ENCODE measurements at regions not wholly inside any gene's neighbourhood (a gene's known extent, or its start where the extent isn't known, plus 50 kb on each side); places are given as distances from the start of the nearest gene placed in this dataset.

DNA sequence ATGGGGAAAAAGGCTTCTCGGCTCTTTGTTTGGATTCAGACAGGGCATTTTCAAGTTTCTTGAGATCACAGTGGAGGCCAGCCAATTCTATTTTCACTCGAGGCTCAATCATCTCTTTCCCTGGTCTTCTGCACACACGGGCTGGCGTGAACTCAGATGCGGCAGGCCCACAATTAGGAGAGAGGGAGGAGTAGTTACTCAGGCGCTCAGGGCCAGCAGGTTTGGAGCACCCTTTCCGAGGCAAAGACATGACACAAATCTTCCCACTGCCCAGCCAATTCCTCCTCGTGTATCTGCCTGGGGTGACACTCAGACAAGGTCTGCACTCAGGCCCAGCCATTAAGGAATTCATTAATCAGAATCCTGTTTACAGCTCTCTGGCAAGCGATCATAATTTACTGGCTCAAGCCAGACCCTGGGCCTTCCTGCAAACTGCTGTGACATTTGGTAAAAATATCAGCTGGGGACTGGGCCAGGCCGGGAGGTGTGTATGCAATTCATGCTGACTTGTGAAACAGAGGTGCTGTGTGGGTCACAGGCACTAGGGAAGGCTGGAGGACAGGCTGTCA, 68.1 kb upstream of the TLE3 start:
- Histone ChIP-seq H3K4me3 (ENCODE audit: low read length in 3 of 3) (peak overlapping the region in 1 of 3 donors; percentile 22), H3K36me3 (ENCODE audit: control insufficient read depth in 3 of 3, insufficient read depth in 3 of 3, low read length in 3 of 3) (no peaks in the 10 kb centered on the region), H3K4me1 (ENCODE audit: control insufficient read depth in 3 of 3, insufficient read depth in 3 of 3, low read length in 3 of 3) (peaks cover 27 to 34% (median 31%) of the 10 kb centered on the region in 3 donors), H3K9ac (ENCODE audit: low read depth in 1 of 3, low read length in 3 of 3) (peak overlapping the region; percentile 28 to 74 (median 40)), H3K9me3 (ENCODE audit: control insufficient read depth in 3 of 3, low read length in 3 of 3) (peaks cover 0 to 3% (median 0%) of the 10 kb centered on the region in 3 donors), H3K27me3 (ENCODE audit: control insufficient read depth in 3 of 3, insufficient read depth in 3 of 3, low read length in 3 of 3) (peaks cover 0 to 1% (median 0%) of the 10 kb centered on the region in 3 donors), H3K27ac (ENCODE audit: low read depth, low read length) (peak overlapping the region; percentile 77)

DNA sequence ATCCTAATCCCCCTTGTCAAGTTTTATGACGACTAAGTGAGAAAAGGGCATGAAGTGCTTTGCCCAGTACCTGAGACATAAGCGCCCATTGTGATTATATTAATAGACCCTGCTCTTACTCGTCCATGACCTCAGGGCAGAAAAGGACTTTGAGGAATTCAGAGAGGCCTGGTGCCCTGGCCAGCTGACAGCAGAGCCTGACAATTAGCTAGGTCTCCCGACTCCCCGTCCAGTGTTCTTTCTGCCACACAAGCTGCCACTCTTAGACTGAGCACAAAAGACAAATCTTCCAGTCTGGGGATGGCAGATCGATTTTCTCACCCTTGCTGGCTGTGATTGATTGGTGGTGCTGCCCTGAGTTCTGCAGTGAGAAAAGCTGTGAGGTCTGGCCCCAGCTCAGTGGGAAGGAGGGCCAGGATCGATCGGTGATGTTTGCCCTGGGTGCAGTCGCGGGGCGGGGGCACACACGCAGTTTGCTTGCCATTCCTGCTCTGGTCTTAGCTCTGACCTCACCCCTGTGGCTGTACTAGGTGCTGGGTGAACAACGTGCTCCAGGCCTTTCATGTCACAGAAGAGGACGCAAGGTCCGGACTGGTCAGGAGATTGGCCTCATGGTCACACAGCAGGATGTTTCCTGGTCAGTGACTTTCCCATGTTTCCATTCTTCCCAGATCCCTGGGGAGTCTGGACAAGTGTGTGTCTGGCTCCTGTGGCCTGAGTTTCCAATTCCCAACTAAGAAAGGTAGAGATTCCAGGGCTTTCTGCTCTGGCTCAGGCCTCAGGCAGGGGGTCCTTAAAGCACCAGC, 67.4 kb upstream of the TLE3 start:
- Histone ChIP-seq H3K36me3 (ENCODE audit: control insufficient read depth in 3 of 3, insufficient read depth in 3 of 3, low read length in 3 of 3) (no peaks in the 10 kb centered on the region), H3K9me3 (ENCODE audit: control insufficient read depth in 3 of 3, low read length in 3 of 3) (peaks cover 0 to 3% (median 0%) of the 10 kb centered on the region in 3 donors), H3K9ac (ENCODE audit: low read depth in 1 of 3, low read length in 3 of 3) (peak overlapping the region; percentile 15 to 74 (median 28)), H3K4me1 (ENCODE audit: control insufficient read depth in 3 of 3, insufficient read depth in 3 of 3, low read length in 3 of 3) (peaks cover 34 to 41% (median 37%) of the 10 kb centered on the region in 3 donors), H3K27ac (ENCODE audit: low read depth, low read length) (peak overlapping the region; percentile 77), H3K27me3 (ENCODE audit: control insufficient read depth in 3 of 3, insufficient read depth in 3 of 3, low read length in 3 of 3) (no peaks in the 10 kb centered on the region), H3K4me3 (ENCODE audit: low read length in 3 of 3) (peak overlapping the region in 2 of 3 donors; percentile 22 to 32)

DNA sequence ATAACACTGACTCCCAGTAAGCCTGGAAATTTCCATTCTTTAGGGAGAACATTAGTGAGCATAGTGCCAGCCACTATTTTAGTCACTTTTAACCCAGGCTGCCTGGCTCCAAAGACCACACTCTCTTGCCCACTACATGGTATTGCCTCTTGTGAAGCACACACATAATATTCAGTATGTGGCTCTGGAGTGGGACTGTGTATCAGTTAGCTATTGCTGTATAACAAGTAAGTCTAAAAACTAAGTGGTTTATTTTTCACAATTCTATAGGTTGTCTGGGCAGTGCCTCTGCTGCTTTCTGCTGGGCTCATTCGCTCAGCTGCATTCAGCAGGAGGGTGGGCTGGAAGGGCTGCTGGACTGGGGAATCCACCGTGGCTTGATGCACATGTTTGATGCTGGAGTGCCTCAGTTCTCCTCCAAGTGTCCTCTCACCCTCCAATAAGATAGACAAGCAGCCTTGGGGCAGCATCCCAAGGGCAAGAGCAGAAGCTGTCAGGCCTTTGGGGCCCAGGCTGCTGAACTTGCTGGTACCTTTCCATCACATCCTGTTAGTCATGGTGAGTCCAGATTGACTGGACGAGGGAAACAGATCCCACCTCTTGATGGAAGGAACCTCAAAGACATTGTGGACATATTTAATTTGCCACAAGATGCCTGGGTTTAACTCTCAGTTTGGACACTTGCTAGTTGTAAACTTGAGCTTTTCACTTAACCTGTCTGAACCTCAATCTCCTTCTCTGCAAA, 66.6 kb upstream of the TLE3 start:
- Histone ChIP-seq H3K9me3 (ENCODE audit: control insufficient read depth in 3 of 3, low read length in 3 of 3) (peaks cover 0 to 3% (median 0%) of the 10 kb centered on the region in 3 donors), H3K4me1 (ENCODE audit: control insufficient read depth in 3 of 3, insufficient read depth in 3 of 3, low read length in 3 of 3) (peaks cover 42 to 48% (median 44%) of the 10 kb centered on the region in 3 donors), H3K9ac (ENCODE audit: low read depth in 1 of 3, low read length in 3 of 3) (peak overlapping the region in 1 of 3 donors; percentile 28), H3K36me3 (ENCODE audit: control insufficient read depth in 3 of 3, insufficient read depth in 3 of 3, low read length in 3 of 3) (no peaks in the 10 kb centered on the region), H3K27me3 (ENCODE audit: control insufficient read depth in 3 of 3, insufficient read depth in 3 of 3, low read length in 3 of 3) (no peaks in the 10 kb centered on the region), H3K27ac (ENCODE audit: low read depth, low read length) (no peak overlapping the region), H3K4me3 (ENCODE audit: low read length in 3 of 3) (no peak overlapping the region)

DNA sequence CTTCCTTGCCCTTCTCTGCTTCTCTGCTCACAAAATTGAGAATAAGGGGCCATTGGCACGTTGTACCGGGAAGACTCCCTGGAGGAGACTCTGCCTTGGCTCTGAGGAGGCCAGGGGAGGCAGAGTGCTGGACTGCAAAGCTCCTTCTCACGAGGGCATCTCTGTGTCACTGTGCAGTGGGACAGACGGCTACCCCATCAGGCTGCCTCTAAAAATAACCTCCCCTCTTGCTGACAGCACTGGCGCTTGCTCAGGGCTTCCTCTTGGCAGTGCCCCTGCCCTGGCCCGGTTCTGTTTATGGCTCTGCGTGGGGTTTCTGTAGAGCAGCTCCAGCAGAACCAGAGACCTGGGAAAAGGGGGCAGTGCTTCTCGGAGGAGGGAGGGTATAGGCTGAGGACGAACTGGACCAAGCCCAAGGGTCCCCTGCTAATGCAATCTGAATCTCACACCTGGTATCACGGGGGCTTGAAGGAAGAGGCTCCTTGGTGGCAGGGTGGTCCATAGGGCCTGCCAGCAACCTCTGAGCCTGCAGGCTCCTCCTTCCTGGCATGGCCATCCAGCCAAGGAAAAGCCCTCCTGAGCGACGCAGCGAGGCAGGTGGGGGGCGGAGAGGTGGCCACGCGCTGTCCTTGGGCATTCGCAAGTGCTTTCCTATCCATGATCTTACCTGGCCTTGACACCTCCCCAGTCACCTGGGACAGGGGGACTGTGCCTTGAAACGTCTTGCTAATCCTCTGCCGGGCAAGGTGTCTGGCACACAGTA, 63.3 kb upstream of the TLE3 start:
- peak overlapping the region; percentile 34 for H3K27ac ChIP-seq (ENCODE audit: low read depth, low read length)
- H3K36me3 ChIP-seq (ENCODE audit: control insufficient read depth in 3 of 3, insufficient read depth in 3 of 3, low read length in 3 of 3) = no peaks in the 10 kb centered on the region
- peaks cover 0 to 3% (median 0%) of the 10 kb centered on the region in 3 donors for H3K9me3 ChIP-seq (ENCODE audit: control insufficient read depth in 3 of 3, low read length in 3 of 3)
- H3K4me1 ChIP-seq (ENCODE audit: control insufficient read depth in 3 of 3, insufficient read depth in 3 of 3, low read length in 3 of 3) = peaks cover 50 to 64% (median 54%) of the 10 kb centered on the region in 3 donors
- no peak overlapping the region for H3K4me3 ChIP-seq (ENCODE audit: low read length in 3 of 3)
- H3K27me3 ChIP-seq (ENCODE audit: control insufficient read depth in 3 of 3, insufficient read depth in 3 of 3, low read length in 3 of 3) = no peaks in the 10 kb centered on the region
- H3K9ac ChIP-seq (ENCODE audit: low read depth in 1 of 3, low read length in 3 of 3) = peak overlapping the region in 1 of 3 donors; percentile 40

DNA sequence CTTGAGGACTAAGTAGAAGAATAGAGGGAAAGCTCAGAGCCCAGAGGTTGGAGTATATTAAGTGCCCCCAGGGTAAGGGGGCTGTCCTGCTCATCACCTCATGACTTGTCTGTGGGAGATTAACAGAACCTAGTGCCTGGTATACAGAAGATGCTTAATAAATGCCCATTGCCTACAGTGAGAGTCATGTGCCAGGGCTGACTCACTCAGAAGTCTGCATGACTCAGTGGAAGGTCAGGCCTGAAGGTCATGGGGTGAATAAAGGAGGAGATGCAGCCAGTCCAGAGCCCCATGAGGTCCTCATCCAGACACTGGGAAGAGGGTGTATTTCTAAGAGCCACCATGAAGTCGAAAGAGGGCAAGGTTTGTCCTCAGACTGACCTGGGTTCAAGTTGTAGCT, 62.5 kb upstream of the TLE3 start:
- Histone ChIP-seq H3K9ac (ENCODE audit: low read depth in 1 of 3, low read length in 3 of 3) (peak overlapping the region in 1 of 3 donors; percentile 40), H3K4me1 (ENCODE audit: control insufficient read depth in 3 of 3, insufficient read depth in 3 of 3, low read length in 3 of 3) (peaks cover 48 to 63% (median 53%) of the 10 kb centered on the region in 3 donors), H3K27ac (ENCODE audit: low read depth, low read length) (peak overlapping the region; percentile 34), H3K27me3 (ENCODE audit: control insufficient read depth in 3 of 3, insufficient read depth in 3 of 3, low read length in 3 of 3) (no peaks in the 10 kb centered on the region), H3K36me3 (ENCODE audit: control insufficient read depth in 3 of 3, insufficient read depth in 3 of 3, low read length in 3 of 3) (no peaks in the 10 kb centered on the region), H3K9me3 (ENCODE audit: control insufficient read depth in 3 of 3, low read length in 3 of 3) (peaks cover 0 to 3% (median 0%) of the 10 kb centered on the region in 3 donors), H3K4me3 (ENCODE audit: low read length in 3 of 3) (no peak overlapping the region)

DNA sequence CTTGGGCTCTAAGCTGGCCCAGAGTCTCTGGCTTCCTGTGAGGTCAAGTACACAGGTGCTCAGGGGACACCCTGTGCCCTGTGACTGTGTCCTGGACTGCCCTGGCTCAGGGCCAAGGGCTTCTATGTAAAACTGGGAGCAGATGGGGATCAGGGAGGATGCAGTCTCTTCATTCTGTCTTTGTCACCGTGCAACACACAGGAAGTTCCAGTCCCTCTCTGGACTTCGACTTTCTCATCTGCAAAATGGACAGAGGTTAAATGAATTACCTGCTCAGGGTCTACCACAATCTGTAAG, 61.9 kb upstream of the TLE3 start:
- peaks cover 46 to 63% (median 48%) of the 10 kb centered on the region in 3 donors for H3K4me1 ChIP-seq (ENCODE audit: control insufficient read depth in 3 of 3, insufficient read depth in 3 of 3, low read length in 3 of 3)
- peaks cover 0 to 3% (median 0%) of the 10 kb centered on the region in 3 donors for H3K9me3 ChIP-seq (ENCODE audit: control insufficient read depth in 3 of 3, low read length in 3 of 3)
- H3K27me3 ChIP-seq (ENCODE audit: control insufficient read depth in 3 of 3, insufficient read depth in 3 of 3, low read length in 3 of 3) = no peaks in the 10 kb centered on the region

DNA sequence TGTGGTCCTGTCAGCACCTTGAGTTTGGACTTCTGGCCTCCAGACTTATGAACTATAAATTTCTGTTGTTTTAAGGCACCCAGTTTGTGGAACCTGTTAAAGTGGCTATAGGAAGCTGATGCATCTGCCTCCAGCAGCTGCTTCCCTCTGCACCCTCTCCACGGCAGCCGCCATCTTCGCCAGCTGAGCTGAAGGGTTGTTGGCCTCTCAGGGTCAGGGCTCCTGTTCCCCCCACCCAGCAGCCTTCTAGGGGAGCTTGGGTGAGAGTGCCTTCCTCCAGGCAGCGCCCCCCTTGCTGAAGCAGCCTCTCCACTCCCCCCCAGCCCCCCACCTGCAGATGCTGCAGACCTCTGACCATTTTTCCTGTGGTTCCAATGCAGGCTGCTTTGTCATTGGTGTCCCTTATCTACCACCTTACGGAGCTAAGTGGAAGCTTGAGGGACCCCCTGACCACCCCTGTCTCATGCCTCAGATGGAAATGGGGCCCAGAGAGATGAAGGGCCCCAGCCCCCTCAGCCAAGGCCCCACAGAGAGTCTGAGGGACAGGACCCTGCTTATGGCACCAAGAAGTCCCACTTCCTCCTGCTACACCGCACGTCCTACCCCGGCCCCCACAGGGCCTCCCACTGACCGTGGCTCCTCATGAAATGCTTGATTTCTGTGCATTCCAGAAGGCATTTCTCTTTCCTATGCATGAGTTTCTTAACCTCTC, 61.4 kb upstream of the TLE3 start:
- Histone ChIP-seq H3K36me3 (ENCODE audit: control insufficient read depth in 3 of 3, insufficient read depth in 3 of 3, low read length in 3 of 3) (no peaks in the 10 kb centered on the region), H3K9ac (ENCODE audit: low read depth in 1 of 3, low read length in 3 of 3) (no peak overlapping the region), H3K27ac (ENCODE audit: low read depth, low read length) (no peak overlapping the region), H3K4me3 (ENCODE audit: low read length in 3 of 3) (no peak overlapping the region), H3K27me3 (ENCODE audit: control insufficient read depth in 3 of 3, insufficient read depth in 3 of 3, low read length in 3 of 3) (no peaks in the 10 kb centered on the region), H3K4me1 (ENCODE audit: control insufficient read depth in 3 of 3, insufficient read depth in 3 of 3, low read length in 3 of 3) (peaks cover 49 to 62% (median 49%) of the 10 kb centered on the region in 3 donors), H3K9me3 (ENCODE audit: control insufficient read depth in 3 of 3, low read length in 3 of 3) (no peaks in the 10 kb centered on the region)

More for the DNA sequence above, 61.9 kb upstream of the TLE3 start:
- Histone ChIP-seq H3K4me3 (ENCODE audit: low read length in 3 of 3) (no peak overlapping the region), H3K36me3 (ENCODE audit: control insufficient read depth in 3 of 3, insufficient read depth in 3 of 3, low read length in 3 of 3) (no peaks in the 10 kb centered on the region), H3K27ac (ENCODE audit: low read depth, low read length) (no peak overlapping the region), H3K9ac (ENCODE audit: low read depth in 1 of 3, low read length in 3 of 3) (no peak overlapping the region)

DNA sequence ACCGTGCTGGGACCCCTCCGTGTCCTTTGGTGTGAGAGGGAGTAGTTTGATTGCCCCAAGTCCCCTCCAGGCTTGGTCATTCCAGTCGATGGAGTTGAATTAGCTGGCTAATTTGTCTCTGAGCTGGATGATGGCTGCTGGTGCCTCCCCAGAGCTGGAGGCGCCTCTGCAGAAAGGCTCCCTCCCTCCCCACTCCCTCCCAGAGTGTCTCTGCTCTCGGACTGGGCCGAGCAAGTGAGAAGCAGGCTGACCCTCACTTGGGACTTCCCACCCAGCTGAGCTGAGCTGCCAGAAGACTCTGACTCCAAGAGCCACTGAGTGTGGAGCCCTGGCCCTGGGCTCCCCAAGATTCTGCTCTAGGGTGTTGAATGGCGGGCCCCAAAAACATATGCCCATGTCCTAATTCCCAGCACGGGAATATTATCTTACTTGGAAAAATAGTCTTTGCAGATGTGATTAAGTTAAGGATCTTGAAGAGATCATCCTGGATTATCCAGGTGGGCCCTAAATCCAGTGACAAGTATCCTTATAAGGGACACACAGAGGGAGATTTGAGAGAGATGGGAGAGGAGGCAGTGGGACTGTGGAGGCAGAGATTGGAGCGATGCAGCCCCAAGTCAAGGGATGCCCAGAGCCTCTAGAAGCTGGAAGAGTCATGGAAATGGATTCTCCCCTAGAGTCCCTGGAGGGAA, 60.7 kb upstream of the TLE3 start:
- Histone ChIP-seq H3K4me1 (ENCODE audit: control insufficient read depth in 3 of 3, insufficient read depth in 3 of 3, low read length in 3 of 3) (peaks cover 54 to 62% (median 54%) of the 10 kb centered on the region in 3 donors), H3K36me3 (ENCODE audit: control insufficient read depth in 3 of 3, insufficient read depth in 3 of 3, low read length in 3 of 3) (no peaks in the 10 kb centered on the region), H3K4me3 (ENCODE audit: low read length in 3 of 3) (no peak overlapping the region), H3K27ac (ENCODE audit: low read depth, low read length) (no peak overlapping the region), H3K9ac (ENCODE audit: low read depth in 1 of 3, low read length in 3 of 3) (no peak overlapping the region), H3K27me3 (ENCODE audit: control insufficient read depth in 3 of 3, insufficient read depth in 3 of 3, low read length in 3 of 3) (no peaks in the 10 kb centered on the region), H3K9me3 (ENCODE audit: control insufficient read depth in 3 of 3, low read length in 3 of 3) (no peaks in the 10 kb centered on the region)

Measured in skeletal muscle tissue (tissue), 3 donors.